ENCODE measurements at regions not wholly inside any gene's neighbourhood (a gene's known extent, or its start where the extent isn't known, plus 50 kb on each side); places are given as distances from the start of the nearest gene placed in this dataset.

GRCh38 chr12:94062194-94062593 is 86.2 kb upstream of the PLXNC1 start:
- no peaks in the 10 kb centered on the region for H3K79me1 ChIP-seq (ENCODE audit: insufficient read depth, low read depth, low read length, poor library complexity, severe bottlenecking)
- no peak overlapping the region for H3K4me3 Mint-ChIP-seq
- H3K36me3 Mint-ChIP-seq (ENCODE audit: insufficient read depth in 1 of 3, low read depth in 3 of 3), result peaks cover 2 to 7% (median 4%) of the 10 kb centered on the region in 3 experiments; a peak in 5 of 7 replicates

More at GRCh38 chr12:94062194-94062593, 86.2 kb upstream of the PLXNC1 start:
- H2AK5ac ChIP-seq (ENCODE audit: insufficient read length, low read length), result no peak overlapping the region
- H3K23ac ChIP-seq (ENCODE audit: insufficient read length, low read depth, low read length), result no peak overlapping the region
- H3K14ac ChIP-seq (ENCODE audit: insufficient read depth, low read length), result no peak overlapping the region
- no peak overlapping the region for H2BK12ac ChIP-seq (ENCODE audit: insufficient read length, low read depth, low read length)
- TF ChIP-seq CTCF (conservative IDR thresholded peaks at IDR 0.05), result no peak
- Mint-ChIP-seq H3K27me3 (ENCODE audit: low read depth) (peaks cover 2% of the 10 kb centered on the region; the same call in 1 of the 2 replicates), H3K4me1 (peaks cover 3% of the 10 kb centered on the region in 2 experiments; a peak in 3 of 4 replicates), H3K9me3 (peaks cover 9 to 11% of the 10 kb centered on the region in 2 experiments; a peak in 4 of 5 replicates), H3K27ac (no peak overlapping the region)
- no peak overlapping the region for H3K18ac ChIP-seq (ENCODE audit: insufficient read length, low read depth, low read length)
- peaks cover 2% of the 10 kb centered on the region for H3K23me2 ChIP-seq (ENCODE audit: insufficient read length, low read depth, low read length, poor library complexity, severe bottlenecking)
- no peak for DNase-seq
- no peak overlapping the region for H4K5ac ChIP-seq (ENCODE audit: insufficient read length, low read depth, low read length)
- no peak overlapping the region for H2BK5ac ChIP-seq (ENCODE audit: insufficient read length, low read length)
- no peak overlapping the region for H2BK15ac ChIP-seq (ENCODE audit: low read depth, low read length)
- no peak overlapping the region for H3K4me2 ChIP-seq (ENCODE audit: insufficient read depth, insufficient read length, low read length)
- H3K79me2 ChIP-seq (ENCODE audit: insufficient read depth, low read length), result no peaks in the 10 kb centered on the region
- WGBS (ENCODE audit: extremely low coverage, insufficient read length, low lambda C conversion rate), result no CpG with 5 or more reads among the region's 1 CpG
- H3K9ac ChIP-seq (ENCODE audit: extremely low read depth, insufficient read length, low read length), result no peak overlapping the region
- no peak overlapping the region for H3T11ph ChIP-seq (ENCODE audit: low read length)
- no peak overlapping the region for H4K91ac ChIP-seq (ENCODE audit: insufficient read length, low read depth, low read length)
- H3K9me3 ChIP-seq (ENCODE audit: control insufficient read depth, low read depth, low read length), result no peaks in the 10 kb centered on the region
- no peaks in the 10 kb centered on the region for H3K4me1 ChIP-seq (ENCODE audit: insufficient read depth, low read length)
- H4K20me1 ChIP-seq (ENCODE audit: control insufficient read depth, insufficient read depth, insufficient read length), result no peaks in the 10 kb centered on the region
- no peak overlapping the region for H3K4ac ChIP-seq (ENCODE audit: low read depth, low read length)
- no peak overlapping the region for H4K8ac ChIP-seq (replicated peaks; ENCODE audit: insufficient read length, low read depth, low read length)
- no peak overlapping the region for H2AFZ ChIP-seq (ENCODE audit: low read length)
- H3K56ac ChIP-seq (ENCODE audit: insufficient read length, low read depth, low read length), result no peak overlapping the region
- no peak overlapping the region for H3K27ac ChIP-seq (ENCODE audit: insufficient read length, low read depth, low read length)
- H3K27me3 ChIP-seq (ENCODE audit: insufficient read depth, low read length), result no peaks in the 10 kb centered on the region
- no peak overlapping the region for H2BK120ac ChIP-seq (ENCODE audit: low read depth, low read length, poor library complexity, severe bottlenecking)
- H2BK20ac ChIP-seq (ENCODE audit: low read depth, low read length, poor library complexity, severe bottlenecking), result no peak overlapping the region

Measured in H9 (cell line).